K562 (cell line): ENCODE measurements at regions not wholly inside any gene's neighbourhood (a gene's known extent, or its start where the extent isn't known, plus 50 kb on each side); places are given as distances from the start of the nearest gene placed in this dataset.

Experiments
- ARNT ChIP-seq, 2 experiments: fragments of 450-650 bp; IDR thresholded peaks; 2 replicates each; pipeline ENCODE4 v1.6.1; 2016; ENCODE audit warnings: mild to moderate bottlenecking in 1 of 2
- BMI1 ChIP-seq: fragments of 150-350 bp; IDR thresholded peaks from 2 replicates; pipeline ENCODE4 v1.6.1; 2014; ENCODE audit warnings: low read length
- CBFB ChIP-seq: sonication (generic); formaldehyde crosslinking; IDR thresholded peaks from 2 replicates; pipeline ENCODE4 v1.4.0; 2020; ENCODE audit warnings: mild to moderate bottlenecking, missing genetic modification reagents
- E2F3 ChIP-seq: fragments of 250-450 bp; sonication (Bioruptor Pico); IDR thresholded peaks from 2 replicates; pipeline ENCODE4 v1.4.0; 2020; ENCODE audit warnings: mild to moderate bottlenecking
- ETV6 ChIP-seq, 3 experiments: fragments of 150-350 bp in 1 of 3; sonication (generic) in 1 of 3; formaldehyde crosslinking in 1 of 3; IDR thresholded peaks; 2 replicates each; pipeline versions ENCODE4 v1.6.1 to v1.8.0; 2014 to 2022; ENCODE audit warnings: borderline replicate concordance in 2 of 3, low read depth in 2 of 3, antibody characterized with exemption in 1 of 3, low read length in 1 of 3, mild to moderate bottlenecking in 1 of 3, missing genetic modification reagents in 1 of 3
- KAT2B ChIP-seq: IDR thresholded peaks from one replicate; pipeline ENCODE4 v1.6.1; 2012; ENCODE audit warnings: low read depth, mild to moderate bottlenecking, control low read depth, inconsistent platforms, low read length, moderate library complexity
- MAX ChIP-seq: sonication (generic); formaldehyde crosslinking; IDR thresholded peaks from 2 replicates; pipeline ENCODE4 v1.9.0; 2022; ENCODE audit warnings: mild to moderate bottlenecking, missing genetic modification reagents
- POLR2A ChIP-seq: fragments of 450-650 bp; conservative IDR thresholded peaks from 2 replicates; pipeline ENCODE4 v1.6.1; 2016
- TCF3 ChIP-seq: sonication (generic); formaldehyde crosslinking; IDR thresholded peaks from 2 replicates; pipeline ENCODE4 v1.4.0; 2020; ENCODE audit warnings: mild to moderate bottlenecking, missing genetic modification reagents
- ZNF830 ChIP-seq: fragments of 250-450 bp; sonication (Bioruptor Pico); IDR thresholded peaks from 2 replicates; pipeline ENCODE4 v1.5.0; 2021; ENCODE audit warnings: mild to moderate bottlenecking
- TF ChIP-seq, protein P1 (sequence below): sonication (generic); formaldehyde crosslinking; IDR thresholded peaks from 2 replicates; pipeline ENCODE4 v1.8.0; 2023; ENCODE audit warnings: missing genetic modification reagents, mild to moderate bottlenecking, borderline replicate concordance
- TF ChIP-seq, protein P2 (sequence below): fragments of 250-450 bp; sonication (Bioruptor Pico); IDR thresholded peaks from 2 replicates; pipeline ENCODE4 v1.5.0; 2022; ENCODE audit warnings: mild to moderate bottlenecking
- TF ChIP-seq, protein P3 (sequence below): fragments of 250-450 bp; sonication (Bioruptor Pico); IDR thresholded peaks from 2 replicates; pipeline ENCODE4 v1.4.0; 2020; ENCODE audit warnings: mild to moderate bottlenecking

DNA sequence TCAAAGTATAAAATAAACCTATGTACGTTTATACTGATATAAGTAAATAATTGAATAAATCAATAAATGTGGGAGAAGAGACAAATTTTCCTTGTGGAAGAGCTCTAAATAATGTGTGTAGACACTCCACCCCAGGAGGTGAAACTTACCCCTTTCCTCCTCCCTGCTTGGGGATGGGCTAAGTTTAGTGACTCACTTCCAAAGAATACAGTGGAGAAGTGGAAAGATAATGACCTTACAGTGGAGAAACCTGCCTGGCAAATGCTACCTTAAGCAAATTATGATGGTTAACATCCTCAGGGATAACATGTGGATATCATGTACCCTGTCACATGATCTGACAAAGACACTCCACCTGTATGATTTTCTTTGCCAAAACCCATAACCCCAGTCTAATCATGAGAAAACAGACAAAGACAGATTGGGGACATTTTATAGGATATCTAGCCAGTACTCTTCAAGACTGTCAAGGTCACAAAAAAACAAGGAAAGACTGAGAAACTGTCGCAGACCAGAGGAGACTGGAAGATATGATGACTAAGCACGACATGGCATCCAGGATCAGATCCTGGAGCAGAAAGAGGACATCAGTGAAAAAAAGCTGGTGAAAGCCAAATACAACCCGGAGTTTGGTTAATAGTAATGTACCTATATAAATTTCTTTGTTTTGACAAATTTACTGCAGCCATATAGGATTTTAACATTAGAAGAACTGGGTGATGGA is 195.5 kb upstream of the PRDM1 start:
- no peak for TF ChIP-seq MAX
- TF ChIP-seq, protein P1, sequence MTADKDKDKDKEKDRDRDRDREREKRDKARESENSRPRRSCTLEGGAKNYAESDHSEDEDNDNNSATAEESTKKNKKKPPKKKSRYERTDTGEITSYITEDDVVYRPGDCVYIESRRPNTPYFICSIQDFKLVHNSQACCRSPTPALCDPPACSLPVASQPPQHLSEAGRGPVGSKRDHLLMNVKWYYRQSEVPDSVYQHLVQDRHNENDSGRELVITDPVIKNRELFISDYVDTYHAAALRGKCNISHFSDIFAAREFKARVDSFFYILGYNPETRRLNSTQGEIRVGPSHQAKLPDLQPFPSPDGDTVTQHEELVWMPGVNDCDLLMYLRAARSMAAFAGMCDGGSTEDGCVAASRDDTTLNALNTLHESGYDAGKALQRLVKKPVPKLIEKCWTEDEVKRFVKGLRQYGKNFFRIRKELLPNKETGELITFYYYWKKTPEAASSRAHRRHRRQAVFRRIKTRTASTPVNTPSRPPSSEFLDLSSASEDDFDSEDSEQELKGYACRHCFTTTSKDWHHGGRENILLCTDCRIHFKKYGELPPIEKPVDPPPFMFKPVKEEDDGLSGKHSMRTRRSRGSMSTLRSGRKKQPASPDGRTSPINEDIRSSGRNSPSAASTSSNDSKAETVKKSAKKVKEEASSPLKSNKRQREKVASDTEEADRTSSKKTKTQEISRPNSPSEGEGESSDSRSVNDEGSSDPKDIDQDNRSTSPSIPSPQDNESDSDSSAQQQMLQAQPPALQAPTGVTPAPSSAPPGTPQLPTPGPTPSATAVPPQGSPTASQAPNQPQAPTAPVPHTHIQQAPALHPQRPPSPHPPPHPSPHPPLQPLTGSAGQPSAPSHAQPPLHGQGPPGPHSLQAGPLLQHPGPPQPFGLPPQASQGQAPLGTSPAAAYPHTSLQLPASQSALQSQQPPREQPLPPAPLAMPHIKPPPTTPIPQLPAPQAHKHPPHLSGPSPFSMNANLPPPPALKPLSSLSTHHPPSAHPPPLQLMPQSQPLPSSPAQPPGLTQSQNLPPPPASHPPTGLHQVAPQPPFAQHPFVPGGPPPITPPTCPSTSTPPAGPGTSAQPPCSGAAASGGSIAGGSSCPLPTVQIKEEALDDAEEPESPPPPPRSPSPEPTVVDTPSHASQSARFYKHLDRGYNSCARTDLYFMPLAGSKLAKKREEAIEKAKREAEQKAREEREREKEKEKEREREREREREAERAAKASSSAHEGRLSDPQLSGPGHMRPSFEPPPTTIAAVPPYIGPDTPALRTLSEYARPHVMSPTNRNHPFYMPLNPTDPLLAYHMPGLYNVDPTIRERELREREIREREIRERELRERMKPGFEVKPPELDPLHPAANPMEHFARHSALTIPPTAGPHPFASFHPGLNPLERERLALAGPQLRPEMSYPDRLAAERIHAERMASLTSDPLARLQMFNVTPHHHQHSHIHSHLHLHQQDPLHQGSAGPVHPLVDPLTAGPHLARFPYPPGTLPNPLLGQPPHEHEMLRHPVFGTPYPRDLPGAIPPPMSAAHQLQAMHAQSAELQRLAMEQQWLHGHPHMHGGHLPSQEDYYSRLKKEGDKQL (CRISPR knock-in tag): no peak
- no peak for TF ChIP-seq E2F3 (CRISPR knock-in tag)
- TF ChIP-seq, protein P2, sequence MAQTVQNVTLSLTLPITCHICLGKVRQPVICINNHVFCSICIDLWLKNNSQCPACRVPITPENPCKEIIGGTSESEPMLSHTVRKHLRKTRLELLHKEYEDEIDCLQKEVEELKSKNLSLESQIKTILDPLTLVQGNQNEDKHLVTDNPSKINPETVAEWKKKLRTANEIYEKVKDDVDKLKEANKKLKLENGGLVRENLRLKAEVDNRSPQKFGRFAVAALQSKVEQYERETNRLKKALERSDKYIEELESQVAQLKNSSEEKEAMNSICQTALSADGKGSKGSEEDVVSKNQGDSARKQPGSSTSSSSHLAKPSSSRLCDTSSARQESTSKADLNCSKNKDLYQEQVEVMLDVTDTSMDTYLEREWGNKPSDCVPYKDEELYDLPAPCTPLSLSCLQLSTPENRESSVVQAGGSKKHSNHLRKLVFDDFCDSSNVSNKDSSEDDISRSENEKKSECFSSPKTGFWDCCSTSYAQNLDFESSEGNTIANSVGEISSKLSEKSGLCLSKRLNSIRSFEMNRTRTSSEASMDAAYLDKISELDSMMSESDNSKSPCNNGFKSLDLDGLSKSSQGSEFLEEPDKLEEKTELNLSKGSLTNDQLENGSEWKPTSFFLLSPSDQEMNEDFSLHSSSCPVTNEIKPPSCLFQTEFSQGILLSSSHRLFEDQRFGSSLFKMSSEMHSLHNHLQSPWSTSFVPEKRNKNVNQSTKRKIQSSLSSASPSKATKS (CRISPR knock-in tag): no peak
- no peak for TF ChIP-seq KAT2B
- TF ChIP-seq ZNF830 (CRISPR knock-in tag): no peak
- no peak for TF ChIP-seq BMI1
- TF ChIP-seq ARNT (IDR thresholded peaks at IDR 0.05): no peak
- no peak for TF ChIP-seq TCF3 (CRISPR knock-in tag)
- TF ChIP-seq CBFB (CRISPR knock-in tag): no peak
- no peak for TF ChIP-seq POLR2A
- TF ChIP-seq, protein P3, sequence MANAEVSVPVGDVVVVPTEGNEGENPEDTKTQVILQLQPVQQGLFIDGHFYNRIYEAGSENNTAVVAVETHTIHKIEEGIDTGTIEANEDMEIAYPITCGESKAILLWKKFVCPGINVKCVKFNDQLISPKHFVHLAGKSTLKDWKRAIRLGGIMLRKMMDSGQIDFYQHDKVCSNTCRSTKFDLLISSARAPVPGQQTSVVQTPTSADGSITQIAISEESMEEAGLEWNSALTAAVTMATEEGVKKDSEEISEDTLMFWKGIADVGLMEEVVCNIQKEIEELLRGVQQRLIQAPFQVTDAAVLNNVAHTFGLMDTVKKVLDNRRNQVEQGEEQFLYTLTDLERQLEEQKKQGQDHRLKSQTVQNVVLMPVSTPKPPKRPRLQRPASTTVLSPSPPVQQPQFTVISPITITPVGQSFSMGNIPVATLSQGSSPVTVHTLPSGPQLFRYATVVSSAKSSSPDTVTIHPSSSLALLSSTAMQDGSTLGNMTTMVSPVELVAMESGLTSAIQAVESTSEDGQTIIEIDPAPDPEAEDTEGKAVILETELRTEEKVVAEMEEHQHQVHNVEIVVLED: no peak
- TF ChIP-seq ETV6 (IDR thresholded peaks at IDR 0.05; ENCODE audit: borderline replicate concordance in 1 of 2, low read depth in 2 of 2, low read length in 1 of 2): no peak
- no peak for TF ChIP-seq ETV6 (CRISPR knock-in tag; IDR thresholded peaks at IDR 0.05; ENCODE audit: borderline replicate concordance)
